Hypothalamus (tissue), 51 donors: ENCODE measurements at regions not wholly inside any gene's neighbourhood (a gene's known extent, or its start where the extent isn't known, plus 50 kb on each side); places are given as distances from the start of the nearest gene placed in this dataset.
A peak's percentile ranks its signal among the peaks of the same experiment; 100 is the strongest.
"Not testable (repeated sequence)": the region's sequence is repeated elsewhere in the genome, so short reads cannot be mapped to it uniquely, and the experiment has no call there.

Experiments
- DNase-seq, 51 donors: peaks; one replicate each; lab custom pipeline; 2025; lab: John Stamatoyannopoulos, UW

DNA sequence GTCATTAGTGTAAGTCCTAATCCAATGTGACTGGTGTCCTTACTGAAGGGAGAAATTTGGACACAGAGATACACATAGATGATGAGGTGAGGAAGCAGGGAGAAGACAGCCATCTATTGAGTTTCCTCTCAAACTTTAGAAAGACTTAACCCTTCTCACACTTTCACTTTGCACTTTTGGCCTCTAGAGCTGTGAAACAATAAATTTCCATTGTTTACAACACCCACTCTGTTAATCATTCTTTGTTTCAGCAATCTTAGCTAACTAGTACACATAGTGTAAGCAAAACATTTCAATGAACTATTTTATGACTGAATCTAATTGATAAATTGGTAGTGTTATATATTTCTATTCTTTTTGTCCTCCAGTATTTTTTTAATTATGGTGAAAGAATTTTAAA, 1092.8 kb upstream of the POT1 start:
- no peak for DNase-seq

DNA sequence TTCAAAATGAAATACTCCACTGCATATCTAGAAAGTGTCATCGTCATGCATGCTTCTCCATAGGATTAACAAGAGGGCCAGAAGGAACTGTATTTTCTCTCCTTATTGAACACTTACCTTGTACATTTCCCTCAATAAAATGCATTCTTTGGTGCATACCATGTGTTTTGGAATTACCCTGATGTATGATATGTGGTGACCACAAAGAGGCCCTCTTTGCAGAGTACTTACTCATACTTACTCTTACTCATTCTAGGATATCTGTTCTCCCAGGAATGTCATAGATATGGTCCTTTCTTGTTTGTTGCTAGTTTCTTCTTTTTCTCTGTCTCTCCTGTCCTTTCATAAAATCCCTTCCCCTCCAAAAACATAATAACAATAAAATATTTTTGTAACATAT, 1087.1 kb upstream of the POT1 start:
- DNase-seq: no peak

DNA sequence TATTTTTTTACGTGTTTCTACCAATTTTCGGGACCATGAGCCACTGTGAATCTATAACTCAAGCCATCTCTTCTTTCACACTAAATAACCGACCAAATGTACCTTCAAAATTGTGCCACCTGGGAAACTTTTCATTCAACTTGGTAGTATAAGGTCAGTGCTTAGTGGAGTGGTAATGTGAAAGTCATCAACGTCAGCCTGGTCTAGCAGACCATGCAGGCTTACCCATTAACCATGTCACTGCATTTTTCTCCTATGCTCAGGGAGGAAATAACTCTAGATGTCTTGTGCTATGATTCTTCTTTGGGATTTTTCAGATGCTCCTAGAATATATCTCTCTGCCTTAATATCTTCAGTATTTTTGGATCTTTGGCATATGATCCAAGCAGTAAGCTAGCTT, 1075.4 kb upstream of the POT1 start:
- no peak for DNase-seq

DNA sequence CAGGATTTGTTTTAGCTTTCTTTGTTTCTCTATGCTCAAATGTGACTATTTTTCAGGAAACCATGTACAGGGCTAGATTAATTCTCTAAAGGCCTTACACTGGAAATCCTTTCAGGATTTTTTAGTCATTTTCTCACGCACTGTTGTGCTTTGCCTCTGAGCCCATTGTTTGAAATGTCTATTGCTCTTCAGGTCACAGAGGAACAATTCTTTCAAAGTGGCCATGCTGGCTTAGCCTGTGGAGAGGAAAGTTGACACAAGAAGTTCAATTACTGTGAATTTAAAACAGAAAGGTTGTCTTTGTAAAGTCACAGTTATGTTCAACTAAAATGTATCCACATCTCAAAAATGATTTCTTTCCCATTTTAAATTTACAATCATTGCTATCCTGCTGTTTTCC, 1071.7 kb upstream of the POT1 start:
- no peak for DNase-seq

DNA sequence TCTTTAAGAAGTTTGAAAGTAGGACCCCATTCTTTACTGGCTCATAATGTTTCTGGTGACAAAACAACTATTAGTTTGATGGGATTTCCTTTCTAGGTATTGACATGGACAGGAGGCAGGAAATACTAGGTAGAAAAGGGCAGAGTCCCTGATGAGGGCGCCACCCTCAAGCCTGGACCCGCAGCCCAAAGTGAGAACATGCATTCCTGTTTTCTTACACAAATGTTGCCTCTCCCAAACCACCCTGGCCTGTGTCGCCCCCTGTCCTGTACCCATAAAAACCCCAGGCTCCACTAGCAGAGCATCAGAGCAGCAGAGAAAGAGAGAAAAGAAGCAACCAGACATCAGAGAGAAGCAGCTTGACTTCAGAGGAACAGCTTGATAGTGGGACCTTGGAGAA, 1055.2 kb upstream of the POT1 start:
- no peak for DNase-seq

DNA sequence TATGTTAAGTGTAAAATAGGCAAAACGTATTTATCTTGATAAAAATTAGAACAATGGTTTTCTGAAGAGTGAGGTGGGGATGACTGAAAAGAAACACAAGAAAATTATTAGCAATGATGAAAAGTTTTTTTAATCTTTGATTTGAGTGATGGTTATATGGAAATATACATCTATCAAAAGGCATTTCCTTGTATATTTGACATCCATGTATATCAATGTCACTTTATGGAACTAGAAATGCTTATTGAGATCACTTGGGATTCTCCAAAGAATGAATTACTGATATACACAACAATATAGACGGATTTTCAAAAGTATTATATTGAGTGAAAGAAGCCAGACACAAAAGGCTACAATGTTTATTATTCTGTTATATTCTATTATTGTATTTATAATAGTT, 1042.0 kb upstream of the POT1 start:
- no peak for DNase-seq

DNA sequence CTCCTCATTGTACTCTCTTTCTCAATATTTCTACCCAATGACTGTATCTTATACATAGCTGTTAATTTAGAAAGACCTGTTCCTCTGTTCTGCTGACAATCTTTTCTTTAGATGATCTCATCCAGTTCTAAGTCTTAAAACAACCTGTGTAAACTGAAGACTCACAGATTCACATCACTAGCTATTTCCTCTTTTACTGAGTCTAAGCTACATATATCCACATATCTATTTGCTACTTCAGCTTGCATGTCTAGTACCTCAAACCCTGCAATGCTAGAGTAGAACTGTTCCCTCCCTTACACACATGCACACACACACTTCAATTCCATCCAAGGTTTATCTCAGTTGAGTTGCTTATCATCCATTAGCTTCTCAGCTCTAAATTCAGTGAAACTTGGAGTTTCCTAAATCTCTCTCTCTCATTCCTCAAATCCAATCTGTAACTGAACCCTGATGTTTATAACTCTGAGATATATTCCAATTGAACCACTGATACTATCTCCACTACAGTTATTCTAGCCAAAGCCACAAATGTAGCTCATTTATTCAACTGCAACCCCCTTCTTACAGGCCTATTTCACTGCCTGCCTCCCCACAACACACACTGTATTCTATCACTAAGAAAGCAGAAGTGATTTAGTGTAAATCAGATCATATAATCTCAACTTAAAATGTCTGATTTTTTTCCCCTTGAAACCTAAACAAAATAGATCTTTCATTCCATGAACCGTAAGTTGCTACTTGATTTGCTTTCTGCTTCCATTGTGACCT, 1036.8 kb upstream of the POT1 start:
- DNase-seq: no peak

DNA sequence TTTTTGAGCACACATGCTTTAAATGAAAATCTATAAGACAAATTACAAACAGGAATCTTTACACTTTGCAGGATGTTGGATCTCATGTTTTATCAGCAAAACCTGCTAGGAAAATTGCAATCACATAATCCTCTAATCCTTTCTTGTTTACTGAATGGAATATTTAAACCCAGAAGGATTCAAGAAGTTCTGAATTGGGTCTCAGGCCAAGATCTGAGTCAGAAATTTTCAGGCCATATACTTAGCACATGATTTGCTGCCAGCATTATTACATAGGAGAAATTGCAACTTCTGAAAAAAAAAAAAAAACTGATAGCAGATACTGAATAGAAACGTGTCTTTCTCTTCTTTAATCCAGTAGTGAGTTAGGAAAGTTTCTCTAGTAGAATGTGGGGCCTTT, 1005.3 kb upstream of the POT1 start:
- no peak for DNase-seq

DNA sequence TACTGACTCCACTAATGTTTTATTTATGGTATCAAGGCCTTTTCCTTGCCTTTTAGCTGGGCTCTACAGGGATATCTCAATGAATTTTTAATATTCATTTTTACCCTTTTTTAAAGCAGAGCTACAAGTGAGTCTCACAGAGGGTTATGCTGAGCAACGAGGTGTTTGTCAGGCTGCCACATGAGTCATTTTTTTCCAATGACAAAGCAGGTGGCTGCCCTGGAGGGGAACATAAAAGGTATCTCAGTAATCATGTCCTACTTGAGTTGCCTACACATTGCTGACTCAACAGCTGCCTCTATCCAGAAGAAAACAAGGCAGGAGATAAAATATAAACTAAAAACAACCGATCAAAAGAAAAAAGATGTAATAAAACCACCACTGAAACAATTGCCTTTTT, 1004.9 kb upstream of the POT1 start:
- DNase-seq: peak in 1 of 51 donors; percentile 13

DNA sequence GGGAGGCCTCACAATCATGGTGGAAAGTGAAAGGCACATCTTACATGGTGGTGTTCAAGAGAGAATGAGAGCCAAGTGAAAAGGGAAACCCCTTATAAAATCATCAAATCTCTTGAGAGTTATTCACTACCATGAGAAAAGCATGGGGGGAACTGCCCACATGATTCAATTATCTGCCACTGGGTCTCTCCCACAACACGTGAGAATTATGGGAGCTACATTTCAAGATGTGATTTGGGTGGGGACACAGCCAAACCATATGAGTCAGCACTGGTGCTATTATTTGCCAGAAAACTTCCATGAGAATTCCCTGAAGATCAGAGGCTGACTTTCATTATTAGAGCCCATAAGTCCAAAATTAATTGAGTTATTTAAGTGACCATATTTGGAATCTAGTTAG, 1001.2 kb upstream of the POT1 start:
- no peak for DNase-seq

DNA sequence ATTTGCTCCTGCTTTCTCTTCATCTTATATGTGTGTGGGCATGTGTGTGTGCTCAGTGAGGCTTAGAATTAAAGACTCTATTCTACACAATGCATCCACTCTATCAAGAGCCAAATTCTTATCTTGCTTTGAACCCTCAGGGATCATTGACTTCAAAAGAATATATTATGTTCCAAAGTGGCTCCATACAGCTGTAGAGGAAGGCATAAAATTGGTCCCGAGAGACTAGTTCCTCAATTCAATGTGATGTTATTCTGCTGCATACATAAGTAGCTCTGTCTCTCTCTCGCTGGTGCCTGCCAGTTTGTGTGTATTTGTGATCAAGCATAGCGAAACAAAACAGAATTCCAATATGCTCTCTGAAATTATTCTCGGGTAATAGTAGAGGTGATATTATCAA, 997.9 kb upstream of the POT1 start:
- no peak for DNase-seq

DNA sequence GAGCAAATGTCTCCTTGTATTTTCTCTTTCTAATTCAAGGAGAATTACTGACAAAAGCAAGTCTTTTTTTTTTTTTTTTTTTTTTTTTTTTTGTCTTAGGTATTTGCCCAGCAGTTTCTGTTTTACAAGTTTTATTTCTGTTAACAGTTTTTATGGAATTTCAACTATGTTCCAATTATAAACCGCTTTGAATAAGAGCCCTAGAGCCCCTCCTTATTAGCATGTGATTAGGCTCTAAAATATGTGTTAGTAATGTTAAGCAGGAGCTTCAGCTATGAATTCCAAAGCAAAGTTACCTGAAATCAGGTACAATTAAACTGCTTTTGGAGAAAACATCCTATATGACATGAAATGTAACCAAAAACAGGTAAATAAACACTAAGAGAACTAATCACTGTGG, 997.0 kb upstream of the POT1 start:
- DNase-seq: no peak

DNA sequence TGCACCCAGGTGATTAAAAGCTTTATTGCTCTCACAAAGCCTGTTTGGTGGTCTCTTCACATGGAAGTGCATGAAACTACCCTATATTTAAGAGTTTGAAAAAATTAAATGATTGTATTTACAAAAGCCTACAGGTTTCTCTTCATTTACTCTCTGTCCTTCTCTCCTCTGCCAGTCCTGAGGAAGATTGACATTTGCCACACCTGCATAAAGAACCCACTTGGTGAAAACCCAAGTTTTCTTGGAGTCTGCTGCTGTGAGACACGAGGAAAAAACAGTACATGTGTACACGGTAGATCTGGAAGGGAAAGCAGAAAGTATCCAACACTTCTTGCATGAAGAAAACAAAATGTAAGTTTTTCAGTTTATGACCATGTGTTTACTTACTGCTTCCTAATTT, 994.4 kb upstream of the POT1 start:
- no peak for DNase-seq

DNA sequence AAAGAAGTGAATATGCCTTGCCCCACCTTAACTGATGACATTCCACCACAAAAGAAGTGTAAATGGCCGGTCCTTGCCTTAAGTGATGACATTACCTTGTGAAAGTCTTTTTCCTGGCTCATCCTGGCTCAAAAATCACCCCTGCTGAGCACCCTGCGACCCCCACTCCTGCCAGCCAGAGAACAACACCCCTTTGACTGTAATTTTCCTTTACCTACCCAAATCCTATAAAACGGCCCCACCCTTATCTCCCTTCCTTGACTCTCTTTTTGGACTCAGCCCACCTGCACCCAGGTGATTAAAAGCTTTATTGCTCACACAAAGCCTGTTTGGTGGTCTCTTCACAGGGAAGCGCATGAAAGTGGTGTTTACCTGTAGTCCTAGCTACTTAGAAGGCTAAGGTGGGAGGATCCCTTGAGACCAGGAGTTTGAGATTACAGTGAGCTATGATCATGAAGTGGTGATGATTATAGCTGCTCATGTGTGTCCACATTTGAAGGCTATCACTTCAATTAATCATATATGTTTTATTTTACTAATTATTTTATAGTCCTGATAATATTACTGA, 985.8 kb upstream of the POT1 start:
- not testable (repeated sequence) for DNase-seq

DNA sequence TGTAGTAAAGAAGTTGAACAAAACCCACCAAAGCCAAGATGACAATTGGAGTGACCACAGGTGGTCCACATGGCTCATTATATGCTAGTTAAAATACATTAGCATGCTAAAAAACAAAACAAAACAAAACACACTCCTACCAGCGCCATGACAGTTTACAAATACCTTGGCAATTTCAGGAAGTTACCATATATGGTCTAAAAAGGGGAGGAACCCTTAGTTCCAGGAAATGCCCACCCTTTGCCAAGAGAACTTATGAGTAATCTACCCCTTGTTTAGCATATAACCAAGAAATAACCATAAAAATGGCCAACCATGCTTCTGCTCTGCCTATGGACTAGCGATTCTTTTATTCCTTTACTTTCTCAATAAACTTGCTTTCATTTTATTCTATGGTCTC, 979.1 kb upstream of the POT1 start:
- DNase-seq: no peak

DNA sequence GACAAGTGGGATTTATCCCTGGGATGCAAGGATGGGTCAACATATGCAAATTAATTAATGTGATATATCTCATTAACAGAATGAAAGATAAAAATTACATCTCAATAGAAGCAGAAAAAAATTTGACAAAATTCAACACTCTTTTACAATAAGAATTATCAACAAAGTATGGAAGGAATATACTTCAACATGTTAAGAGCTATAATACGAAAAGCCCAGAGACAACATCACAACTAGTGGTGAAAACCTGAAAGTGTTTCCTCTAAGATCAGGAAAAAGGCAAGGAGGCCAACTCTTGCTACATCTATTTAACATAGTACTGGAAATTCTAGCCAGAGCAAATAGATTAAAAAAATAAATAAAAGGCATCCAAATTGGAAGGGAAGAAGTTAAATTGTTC, 970.0 kb upstream of the POT1 start:
- no peak for DNase-seq

DNA sequence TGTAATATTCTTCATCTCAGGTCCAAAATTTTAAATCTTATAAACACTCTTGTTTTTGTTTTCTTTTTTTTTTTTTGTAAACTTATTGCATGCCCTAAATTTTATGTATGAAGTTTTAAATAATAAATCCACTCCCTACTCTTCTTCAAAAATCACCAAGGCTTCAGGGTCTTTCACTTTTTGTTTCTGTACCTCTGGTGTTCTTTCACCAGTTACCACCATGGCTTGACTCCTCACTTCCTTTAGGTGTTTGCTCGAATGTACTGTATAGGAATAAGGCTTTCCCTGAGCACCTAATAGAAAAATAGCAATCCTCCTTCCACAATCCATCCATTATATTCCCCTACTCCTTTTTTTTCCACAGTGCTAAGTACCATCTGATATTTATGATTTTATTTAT, 962.8 kb upstream of the POT1 start:
- no peak for DNase-seq

DNA sequence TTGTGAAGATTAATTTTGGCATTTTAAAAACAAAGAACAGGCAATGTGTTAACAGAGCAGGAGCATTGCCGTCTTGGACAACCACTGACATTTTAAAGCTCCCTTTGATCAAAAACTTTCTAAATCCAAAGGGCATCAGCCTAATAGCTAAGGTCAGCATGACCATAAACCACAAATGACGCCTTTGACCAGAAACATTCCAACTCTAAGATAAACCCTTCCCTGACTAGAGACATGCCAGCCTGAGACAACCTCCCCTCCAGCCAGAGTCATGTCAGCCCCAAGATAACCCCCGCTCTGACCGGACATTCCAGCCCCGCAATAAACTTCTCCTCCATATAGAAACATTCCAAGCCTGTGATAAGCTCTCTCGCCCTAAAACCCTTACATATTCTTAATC, 949.4 kb upstream of the POT1 start:
- DNase-seq: no peak

DNA sequence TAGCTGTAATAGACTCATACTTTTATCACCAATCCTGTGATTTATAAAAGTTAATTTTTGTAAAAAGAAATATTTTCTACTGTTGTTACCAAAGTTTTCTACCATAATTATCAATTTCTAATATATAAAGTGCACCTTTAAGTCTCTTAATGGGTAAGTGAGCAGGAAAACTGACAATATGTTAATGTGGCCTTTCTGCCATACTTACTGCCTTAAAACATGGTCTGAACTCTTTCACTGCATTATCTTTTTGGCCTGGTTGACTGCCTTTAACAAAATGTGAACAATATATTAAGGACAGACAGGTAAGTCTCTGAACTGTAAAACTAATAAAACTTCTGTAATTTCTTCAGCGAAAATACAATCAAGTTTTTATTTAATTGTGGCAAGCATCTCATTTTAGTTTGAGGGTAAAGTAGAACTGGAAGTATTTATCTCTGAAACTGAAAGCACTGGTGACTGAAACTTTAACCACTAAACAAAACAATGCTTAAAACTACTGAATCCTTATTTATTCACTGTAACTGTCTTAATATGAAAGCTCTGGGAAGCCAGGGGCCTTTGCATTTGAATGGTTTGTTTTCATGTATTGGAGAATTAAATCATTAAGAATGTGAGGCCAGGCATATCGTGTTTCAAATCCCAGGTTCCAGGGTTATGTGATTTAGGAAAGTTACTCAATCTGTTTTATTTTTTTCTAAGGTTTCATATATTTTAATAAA, 948.8 kb upstream of the POT1 start:
- no peak for DNase-seq

DNA sequence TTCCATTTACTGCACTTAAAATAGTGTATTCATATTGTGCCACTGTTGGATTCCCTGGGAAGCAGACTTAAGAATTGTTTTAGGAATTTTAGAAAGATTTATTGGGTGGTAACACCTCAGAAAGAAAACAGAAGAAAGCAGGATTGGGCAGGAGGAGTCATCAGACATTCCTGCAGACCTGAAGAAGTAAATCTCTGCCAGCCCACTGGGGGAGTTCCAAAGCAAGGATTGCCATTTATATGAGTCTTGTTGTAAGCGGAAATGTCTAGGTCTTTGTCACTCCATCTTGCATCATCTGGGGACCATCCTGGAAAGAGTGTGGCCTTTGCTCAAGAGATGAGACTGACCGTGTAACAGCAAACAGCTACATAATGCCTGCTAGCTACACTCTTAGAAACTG, 947.6 kb upstream of the POT1 start:
- DNase-seq: no peak

DNA sequence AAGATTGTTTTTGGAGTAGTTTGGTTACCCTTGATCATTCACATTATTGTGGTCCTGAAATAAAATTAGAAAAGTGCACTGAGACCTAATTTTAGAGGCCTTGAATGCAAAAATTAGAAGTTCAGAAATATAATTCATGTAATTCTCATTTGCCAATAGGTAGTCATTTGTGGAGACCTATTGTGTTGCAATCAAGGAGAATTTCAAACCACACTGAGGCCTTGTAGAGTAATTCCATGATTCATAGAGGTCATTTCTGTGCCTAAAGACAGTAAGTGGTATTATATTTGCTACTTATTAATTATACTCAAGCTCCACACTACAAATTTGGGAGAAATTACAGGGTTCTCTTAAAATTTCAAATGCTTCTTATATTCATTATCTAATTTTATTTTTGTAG, 946.8 kb upstream of the POT1 start:
- no peak for DNase-seq

DNA sequence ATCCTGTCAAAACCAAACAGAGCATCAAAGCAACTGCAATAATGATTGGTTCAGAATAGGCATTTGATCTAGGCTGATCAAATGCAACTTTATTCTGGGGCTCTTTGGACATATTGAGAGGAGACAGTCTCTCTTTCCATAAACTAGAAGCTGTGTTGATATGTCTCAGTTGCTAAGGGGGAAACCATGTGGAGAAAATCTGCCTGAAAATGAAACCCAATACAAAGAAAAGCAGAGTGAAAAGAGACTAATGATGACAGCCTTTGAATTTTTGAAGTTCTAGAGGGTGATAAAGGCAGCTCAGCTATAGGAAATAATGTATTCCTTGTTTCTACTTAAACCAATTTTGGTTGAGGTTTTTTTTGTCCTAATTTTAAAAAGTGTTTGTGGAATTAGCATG, 941.8 kb upstream of the POT1 start:
- no peak for DNase-seq
